Activated T-cell treated with anti-CD3 and anti-CD28 coated beads for 1 hour (primary cell): ENCODE measurements at regions not wholly inside any gene's neighbourhood (a gene's known extent, or its start where the extent isn't known, plus 50 kb on each side); places are given as distances from the start of the nearest gene placed in this dataset.
"Not testable (repeated sequence)": the region's sequence is repeated elsewhere in the genome, so short reads cannot be mapped to it uniquely, and the experiment has no call there.

Experiments used
- DNase-seq: peaks from one replicate; pipeline ENCODE4 v3.0.0-alpha.2; 2020; ENCODE audit warnings: low read depth

DNA sequence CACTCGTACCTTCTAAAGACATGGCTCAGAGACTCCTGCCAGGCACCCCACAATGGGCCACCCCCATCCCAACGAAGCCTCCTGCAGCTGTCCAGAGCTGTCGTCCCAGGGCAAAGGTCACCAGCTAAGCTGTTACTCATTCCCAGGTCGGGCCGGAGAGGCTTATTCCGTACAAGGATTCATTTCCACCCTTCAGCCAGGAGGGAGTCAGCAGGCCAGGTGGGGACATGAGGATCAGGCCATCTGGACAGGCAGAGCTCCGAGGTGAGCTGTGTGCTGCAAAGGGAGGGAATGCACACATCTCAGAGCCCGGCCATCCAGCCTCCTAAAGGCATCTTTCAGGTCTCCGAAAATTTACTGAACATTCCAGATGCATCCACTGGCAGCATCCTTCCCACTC lies 63.9 kb upstream of the NANOS1 start:
- no peak for DNase-seq

DNA sequence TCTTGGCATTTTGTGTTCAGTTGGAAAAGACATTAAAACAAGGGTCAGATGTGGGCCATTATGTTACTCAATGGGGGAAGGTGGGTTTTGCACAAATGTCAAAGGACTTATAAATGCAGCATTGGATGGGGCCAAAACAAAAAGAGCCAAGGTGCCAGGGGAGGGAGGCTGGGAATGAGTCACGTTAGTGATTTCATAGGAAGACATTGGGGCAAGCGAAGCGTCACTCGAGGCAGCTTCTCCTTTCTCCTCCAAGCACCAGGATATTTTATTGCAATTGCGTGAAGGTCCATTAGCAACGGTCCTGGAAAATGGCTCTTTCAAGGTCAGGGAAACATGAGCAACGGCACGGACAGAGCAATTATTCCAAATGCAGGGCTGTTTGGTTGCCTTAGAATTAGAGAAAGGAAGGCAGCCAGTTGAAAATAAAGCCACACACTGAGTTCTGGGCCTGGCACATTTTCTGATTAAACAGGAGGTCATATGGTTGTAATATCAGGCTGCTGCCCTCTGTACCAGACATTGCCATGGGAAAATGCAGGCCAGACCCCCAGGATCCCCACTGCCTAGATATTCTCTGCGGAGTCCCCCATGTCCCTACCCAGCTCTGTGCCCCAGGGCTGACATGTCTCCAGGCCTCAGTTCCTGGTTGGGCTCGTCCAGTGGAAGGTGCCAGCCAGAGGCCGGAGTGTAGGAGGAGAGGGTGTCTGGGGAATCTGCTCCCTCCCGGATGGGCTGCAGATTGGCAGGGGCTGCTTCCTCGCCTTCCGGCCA lies 63.3 kb upstream of the NANOS1 start:
- DNase-seq, result no peak

- no peak for DNase-seq
These were observed 62.7 kb upstream of the NANOS1 start for GRCh38 chr10:118966850-118967125.

DNA sequence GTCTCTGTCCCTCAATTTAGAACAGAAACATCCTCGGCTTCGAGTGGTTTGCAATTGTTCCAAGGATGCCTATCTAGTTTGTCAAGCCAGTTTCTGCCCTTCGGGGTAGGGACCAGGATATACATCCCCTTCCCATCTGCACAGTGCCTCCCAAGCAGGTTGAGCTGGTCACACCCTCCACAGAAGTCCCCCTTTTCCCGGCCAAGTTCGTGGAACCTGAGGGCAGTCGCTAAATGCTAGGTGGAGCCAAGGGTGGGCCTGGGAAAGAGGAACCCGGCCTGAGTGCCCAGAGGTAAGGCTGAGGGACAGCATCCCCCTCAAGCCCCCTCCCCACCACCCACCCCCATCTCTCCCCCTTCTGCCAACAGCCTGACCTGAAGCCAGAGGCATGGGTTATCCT lies 62.4 kb upstream of the NANOS1 start:
- no peak for DNase-seq

GRCh38 chr10:118968060-118968459 lies 61.5 kb upstream of the NANOS1 start:
- no peak for DNase-seq

DNA sequence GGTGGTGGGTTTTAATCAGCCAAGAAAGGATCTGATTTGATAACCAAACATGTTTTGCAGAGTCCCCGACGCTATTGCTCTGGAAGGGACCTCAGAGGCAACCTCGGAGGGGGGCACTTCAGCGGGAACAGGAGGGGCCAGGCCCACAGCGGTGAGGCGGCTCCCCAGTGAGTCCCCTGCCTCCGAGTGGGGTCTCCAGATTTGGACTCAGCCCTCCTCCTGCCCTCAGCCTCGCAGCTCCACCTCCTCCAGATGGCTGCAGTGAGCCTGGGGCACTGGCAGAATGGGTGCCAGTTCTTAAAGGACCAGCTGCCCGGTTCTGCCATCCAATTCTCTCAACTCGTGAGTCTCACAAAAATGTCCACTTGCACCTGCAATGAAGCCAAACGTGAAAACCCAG lies 61.0 kb upstream of the NANOS1 start:
- no peak for DNase-seq

DNA sequence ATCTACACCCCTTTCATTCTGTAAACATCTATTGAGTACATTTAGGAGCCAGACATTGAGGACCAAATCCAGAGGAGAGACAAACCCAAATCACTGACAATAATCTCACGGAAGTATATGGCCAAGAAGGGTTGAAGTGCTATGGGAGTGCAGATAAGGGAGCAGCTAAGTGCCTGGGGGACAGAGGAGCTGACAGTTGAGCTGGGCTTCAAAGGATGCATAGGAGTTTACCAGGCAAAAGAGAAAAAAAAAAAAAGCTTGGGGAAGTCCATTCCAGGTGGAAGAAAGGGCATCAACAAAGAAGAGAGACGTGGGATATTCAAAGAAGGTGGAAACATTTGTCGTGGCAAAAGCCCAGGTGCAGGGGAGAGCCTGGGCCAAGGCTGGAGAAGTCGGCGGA lies 60.5 kb upstream of the NANOS1 start:
- DNase-seq, result no peak

DNA sequence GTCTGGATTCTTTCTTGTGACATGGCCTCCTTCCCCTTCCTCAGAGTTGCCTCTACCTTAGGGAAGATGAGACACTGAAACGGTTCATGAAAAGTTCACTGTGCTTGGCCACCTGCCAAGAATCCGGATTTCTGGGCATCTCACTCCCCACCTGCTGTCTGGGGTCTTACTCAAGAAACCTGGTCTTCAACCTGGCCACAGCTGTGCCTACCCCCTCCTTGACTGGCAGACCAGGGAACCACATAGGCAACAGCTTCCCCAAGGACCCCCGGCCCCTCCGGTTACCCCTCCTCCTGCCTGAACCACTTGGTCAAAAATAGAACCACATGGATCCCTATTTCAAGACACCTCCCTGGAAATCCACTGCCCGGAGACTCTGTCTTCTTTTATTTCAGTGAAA lies 58.7 kb upstream of the NANOS1 start:
- no peak for DNase-seq

GRCh38 chr10:118971187-118971586 lies 58.3 kb upstream of the NANOS1 start:
- DNase-seq, result no peak

GRCh38 chr10:118971876-118972275 lies 57.6 kb upstream of the NANOS1 start:
- DNase-seq, result no peak

DNA sequence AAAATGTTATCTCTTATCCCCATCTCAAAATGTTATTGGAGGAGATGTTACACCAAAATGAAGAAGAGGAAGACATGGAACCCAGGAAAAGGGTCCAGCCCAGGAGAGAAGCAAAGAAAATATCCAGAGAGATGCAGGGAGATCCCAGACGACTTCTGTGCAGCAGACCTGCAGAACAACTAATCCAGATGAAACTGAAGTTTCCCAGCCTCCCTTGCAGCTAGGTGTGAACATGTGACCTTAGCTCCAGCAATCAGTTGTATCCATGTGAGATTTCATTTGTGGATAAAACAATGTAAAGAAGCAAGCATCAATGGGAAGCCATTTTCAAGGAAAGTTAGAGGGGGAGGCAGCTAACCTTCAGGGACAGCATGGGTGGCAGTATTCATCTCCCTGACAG lies 55.8 kb upstream of the NANOS1 start:
- no peak for DNase-seq

- no peak for DNase-seq
These were observed 54.6 kb upstream of the NANOS1 start for GRCh38 chr10:118974951-118975350.

DNA sequence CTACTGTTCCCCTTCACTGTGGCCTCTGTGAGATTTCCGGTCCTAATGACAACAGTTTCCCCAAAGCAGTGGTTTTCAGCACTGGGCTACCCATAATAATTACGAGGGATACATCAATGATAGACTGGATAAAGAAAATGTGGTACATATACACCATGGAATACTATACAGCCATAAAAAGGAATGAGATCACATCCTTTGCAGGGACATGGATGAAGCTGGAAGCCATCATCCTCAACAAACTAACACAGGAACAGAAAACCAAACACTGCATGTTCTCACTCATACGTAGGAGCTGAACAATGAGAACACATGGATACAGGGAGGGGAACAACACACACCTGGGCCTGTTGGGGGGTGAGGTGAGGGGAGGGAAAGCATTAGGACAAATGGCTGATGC lies 53.3 kb upstream of the NANOS1 start:
- not testable (repeated sequence) for DNase-seq

- DNase-seq, result no peak
These were observed 52.4 kb upstream of the NANOS1 start for GRCh38 chr10:118977022-118977599.

GRCh38 chr10:118977835-118978234 lies 51.7 kb upstream of the NANOS1 start:
- no peak for DNase-seq

DNA sequence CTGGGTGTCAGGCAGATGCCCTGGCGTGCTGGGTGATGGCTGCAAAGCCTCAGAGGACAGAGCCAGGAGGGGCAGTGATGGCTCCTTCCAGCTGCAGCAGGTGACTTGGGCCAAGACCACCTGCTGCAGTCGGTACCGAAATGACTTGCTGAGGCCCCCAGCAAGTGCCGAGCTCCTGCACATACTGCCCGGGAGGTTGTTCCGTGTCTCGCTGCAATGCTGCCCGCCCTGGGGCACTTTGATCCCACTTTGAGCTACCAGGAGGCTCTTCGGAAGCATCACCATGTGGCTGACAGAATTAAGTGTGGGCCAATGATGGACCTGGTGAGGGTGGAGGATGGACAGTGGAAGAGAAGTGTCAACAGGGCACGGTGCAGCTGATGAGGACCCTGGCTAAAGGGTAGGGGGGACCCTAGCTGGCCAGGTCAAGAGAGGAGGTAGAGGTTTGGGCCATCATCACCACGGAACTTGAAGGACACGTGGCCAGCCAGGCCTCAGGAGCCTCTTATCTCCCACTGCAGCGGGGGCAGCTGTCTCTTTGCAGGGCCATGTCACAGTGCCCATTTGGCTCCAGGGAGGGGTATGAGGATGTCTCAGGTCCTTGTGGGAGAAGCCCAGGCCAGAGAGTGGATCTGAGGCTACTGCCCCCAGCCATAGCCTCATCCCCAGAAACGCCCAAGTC lies 51.1 kb upstream of the NANOS1 start:
- DNase-seq, result no peak

- no peak for DNase-seq
These were observed 50.5 kb upstream of the NANOS1 start for GRCh38 chr10:118978998-118979350.

GRCh38 chr10:118979661-118980060 lies 49.9 kb upstream of the NANOS1 start:
- DNase-seq, result no peak
